Nephron progenitor cell (in vitro differentiated cells): ENCODE measurements at regions not wholly inside any gene's neighbourhood (a gene's known extent, or its start where the extent isn't known, plus 50 kb on each side); places are given as distances from the start of the nearest gene placed in this dataset.

Experiments used
- DNase-seq: peaks from one replicate; pipeline ENCODE4 v3.0.0; 2021
- H3K27ac Mint-ChIP-seq: 2 replicates; pipeline ENCODE4 v1.8.0; 2021; ENCODE audit warnings: mild to moderate bottlenecking, moderate library complexity, mixed read lengths
- H3K27me3 Mint-ChIP-seq: 2 replicates; pipeline ENCODE4 v1.8.0; 2021; ENCODE audit warnings: mild to moderate bottlenecking, low read depth, mixed read lengths; ENCODE audit not compliant: poor library complexity
- H3K36me3 Mint-ChIP-seq: 2 replicates; pipeline ENCODE4 v1.8.0; 2021; ENCODE audit warnings: low read depth, mixed read lengths
- H3K4me1 Mint-ChIP-seq: 2 replicates; pipeline ENCODE4 v1.8.0; 2021; ENCODE audit warnings: mixed read lengths
- H3K4me3 Mint-ChIP-seq: 2 replicates; pipeline ENCODE4 v1.8.0; 2021; ENCODE audit warnings: mild to moderate bottlenecking, moderate library complexity, mixed read lengths
- H3K9me3 Mint-ChIP-seq: 2 replicates; pipeline ENCODE4 v1.8.0; 2021; ENCODE audit warnings: mild to moderate bottlenecking, moderate library complexity, mixed read lengths
- TF ChIP-seq, protein P1 (sequence below): fragments of 200-600 bp; sonication (generic); IDR thresholded peaks from 2 replicates; pipeline ENCODE4 v1.5.0; 2021; ENCODE audit warnings: antibody characterized with exemption

DNA sequence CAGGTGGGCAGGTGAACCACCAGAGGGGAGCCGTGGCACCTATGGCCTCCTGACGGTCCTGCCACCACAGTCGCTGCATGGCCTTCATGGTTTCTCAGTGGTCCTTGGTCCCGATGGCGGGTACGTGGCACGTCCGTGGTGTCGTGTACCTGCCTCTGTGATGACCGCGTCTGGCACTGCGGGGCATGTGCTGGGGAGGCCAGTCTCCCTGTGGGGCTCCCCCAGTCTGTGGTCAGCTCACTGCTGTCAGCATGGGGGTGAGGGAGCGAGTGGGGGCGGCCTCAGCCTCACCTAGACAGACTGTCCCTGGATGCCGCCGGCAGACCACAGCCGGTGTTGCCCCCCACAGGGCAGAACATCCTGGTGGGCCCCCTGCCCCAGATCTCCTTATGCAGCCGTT, 267.2 kb downstream of the SEC23A start:
- no peaks in the 10 kb centered on the region for H3K36me3 Mint-ChIP-seq
- no peak for DNase-seq
- peaks cover 8% of the 10 kb centered on the region for H3K4me1 Mint-ChIP-seq
- H3K9me3 Mint-ChIP-seq, result no peaks in the 10 kb centered on the region
- H3K27me3 Mint-ChIP-seq, result no peaks in the 10 kb centered on the region
- TF ChIP-seq, protein P1, sequence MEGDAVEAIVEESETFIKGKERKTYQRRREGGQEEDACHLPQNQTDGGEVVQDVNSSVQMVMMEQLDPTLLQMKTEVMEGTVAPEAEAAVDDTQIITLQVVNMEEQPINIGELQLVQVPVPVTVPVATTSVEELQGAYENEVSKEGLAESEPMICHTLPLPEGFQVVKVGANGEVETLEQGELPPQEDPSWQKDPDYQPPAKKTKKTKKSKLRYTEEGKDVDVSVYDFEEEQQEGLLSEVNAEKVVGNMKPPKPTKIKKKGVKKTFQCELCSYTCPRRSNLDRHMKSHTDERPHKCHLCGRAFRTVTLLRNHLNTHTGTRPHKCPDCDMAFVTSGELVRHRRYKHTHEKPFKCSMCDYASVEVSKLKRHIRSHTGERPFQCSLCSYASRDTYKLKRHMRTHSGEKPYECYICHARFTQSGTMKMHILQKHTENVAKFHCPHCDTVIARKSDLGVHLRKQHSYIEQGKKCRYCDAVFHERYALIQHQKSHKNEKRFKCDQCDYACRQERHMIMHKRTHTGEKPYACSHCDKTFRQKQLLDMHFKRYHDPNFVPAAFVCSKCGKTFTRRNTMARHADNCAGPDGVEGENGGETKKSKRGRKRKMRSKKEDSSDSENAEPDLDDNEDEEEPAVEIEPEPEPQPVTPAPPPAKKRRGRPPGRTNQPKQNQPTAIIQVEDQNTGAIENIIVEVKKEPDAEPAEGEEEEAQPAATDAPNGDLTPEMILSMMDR, result no peak
- no peak overlapping the region for H3K4me3 Mint-ChIP-seq
- no peak overlapping the region for H3K27ac Mint-ChIP-seq

GRCh38 chr14:38828183-38828827, 274.7 kb downstream of the SEC23A start:
- no peak overlapping the region for H3K4me3 Mint-ChIP-seq
- peaks cover 5% of the 10 kb centered on the region for H3K4me1 Mint-ChIP-seq
- TF ChIP-seq, protein P1, result no peak
- no peaks in the 10 kb centered on the region for H3K36me3 Mint-ChIP-seq
- H3K9me3 Mint-ChIP-seq, result no peaks in the 10 kb centered on the region
- DNase-seq, result no peak
- H3K27ac Mint-ChIP-seq, result no peak overlapping the region
- H3K27me3 Mint-ChIP-seq, result no peaks in the 10 kb centered on the region

DNA sequence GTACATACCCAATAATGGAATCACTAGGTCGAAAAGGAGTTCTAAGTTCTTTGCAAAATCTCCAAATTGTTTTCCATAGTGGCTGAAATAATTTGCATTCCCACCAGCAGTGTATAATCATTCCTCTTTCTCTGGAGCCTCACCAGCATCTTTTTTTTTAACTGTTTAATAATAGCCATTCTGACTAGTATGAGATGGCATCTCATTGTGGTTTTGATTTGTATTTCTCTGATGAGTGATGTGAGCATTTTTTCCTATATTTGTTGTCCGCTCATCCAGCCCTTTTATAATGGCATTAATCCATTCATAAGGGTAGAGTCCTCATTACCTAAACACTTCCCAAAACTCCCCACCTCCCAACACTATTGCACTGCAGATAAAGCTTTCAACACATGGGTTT, 278.3 kb downstream of the SEC23A start:
- peaks cover 3% of the 10 kb centered on the region for H3K27me3 Mint-ChIP-seq
- no peak overlapping the region for H3K27ac Mint-ChIP-seq
- H3K4me3 Mint-ChIP-seq, result no peak overlapping the region
- H3K9me3 Mint-ChIP-seq, result peaks cover 4% of the 10 kb centered on the region
- TF ChIP-seq, protein P1, result no peak
- H3K4me1 Mint-ChIP-seq, result no peaks in the 10 kb centered on the region
- no peaks in the 10 kb centered on the region for H3K36me3 Mint-ChIP-seq
- DNase-seq, result no peak

DNA sequence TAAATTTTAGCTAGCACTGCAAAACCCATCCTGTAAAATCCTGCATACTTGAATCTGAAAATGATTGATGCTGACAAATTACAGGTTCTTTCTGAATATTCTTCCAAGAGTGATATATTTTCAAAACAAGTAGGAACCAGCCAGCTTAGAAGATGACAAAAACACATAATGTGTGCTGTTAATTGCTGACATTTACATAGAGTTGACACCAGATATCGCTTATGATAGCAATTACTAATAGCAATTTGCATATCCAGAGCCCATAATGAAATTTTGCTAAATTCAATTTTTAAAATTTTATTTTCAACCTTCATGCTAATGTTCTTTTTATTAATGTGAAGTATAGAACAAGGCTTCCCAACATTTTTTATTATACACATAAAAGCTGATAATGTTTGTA, 284.5 kb downstream of the SEC23A start:
- Mint-ChIP-seq H3K27me3 (peaks cover 3% of the 10 kb centered on the region), H3K9me3 (peaks cover 10% of the 10 kb centered on the region), H3K4me1 (no peaks in the 10 kb centered on the region), H3K4me3 (no peak overlapping the region), H3K36me3 (no peaks in the 10 kb centered on the region), H3K27ac (no peak overlapping the region)
- TF ChIP-seq, protein P1, result no peak
- DNase-seq, result no peak

- no peak for DNase-seq
- Mint-ChIP-seq H3K9me3 (peaks cover 26% of the 10 kb centered on the region), H3K36me3 (no peaks in the 10 kb centered on the region), H3K4me1 (no peaks in the 10 kb centered on the region), H3K4me3 (no peak overlapping the region), H3K27me3 (no peaks in the 10 kb centered on the region), H3K27ac (peak overlapping the region; percentile 21)
- TF ChIP-seq, protein P1, result no peak
Observed at GRCh38 chr14:38808734-38809455, 294.1 kb downstream of the SEC23A start.

DNA sequence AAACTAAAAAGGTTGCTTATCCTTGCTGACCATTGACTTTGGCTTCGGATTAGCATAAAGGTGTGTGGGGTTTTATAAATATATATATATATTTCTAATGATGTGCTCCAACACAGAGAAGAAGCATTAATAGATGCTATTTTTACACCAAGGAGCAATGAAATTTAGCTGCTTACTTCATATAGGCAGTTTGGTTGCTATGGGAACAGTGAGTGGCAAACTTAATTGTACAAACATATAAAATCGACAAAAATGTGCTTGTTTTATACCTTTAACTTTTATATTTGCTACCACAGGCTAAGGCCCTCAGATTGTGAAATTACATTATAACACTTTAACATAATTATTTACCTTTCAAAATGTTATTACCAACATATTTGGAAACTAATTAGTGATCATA, 303.4 kb downstream of the SEC23A start:
- Mint-ChIP-seq H3K27me3 (no peaks in the 10 kb centered on the region), H3K36me3 (no peaks in the 10 kb centered on the region), H3K27ac (no peak overlapping the region), H3K9me3 (peaks cover 18% of the 10 kb centered on the region), H3K4me3 (no peak overlapping the region), H3K4me1 (no peaks in the 10 kb centered on the region)
- DNase-seq, result no peak
- TF ChIP-seq, protein P1, result no peak
